ENCODE measurements at regions not wholly inside any gene's neighbourhood (a gene's known extent, or its start where the extent isn't known, plus 50 kb on each side); places are given as distances from the start of the nearest gene placed in this dataset.

GRCh38 chr12:87305481-87305880 lies 723.7 kb downstream of the C12orf50 start:
- Histone ChIP-seq H3K79me2 (ENCODE audit: control insufficient read depth, insufficient read depth, low read length) (no peaks in the 10 kb centered on the region), H3K36me3 (replicated peaks in 1 of 2; ENCODE audit: control extremely low read depth in 1 of 2, control insufficient read depth in 1 of 2, extremely low read depth in 1 of 2, insufficient read depth in 2 of 2, low read length in 1 of 2) (no peaks in the 10 kb centered on the region), H3K27ac (ENCODE audit: low read length in 2 of 2) (peak overlapping the region; percentile 26 to 50), H3K4me3 (ENCODE audit: control extremely low read depth in 1 of 5, extremely low read depth in 1 of 5, insufficient read depth in 1 of 5, low read depth in 2 of 5, low read length in 4 of 5) (peak overlapping the region in 1 of 5 experiments; percentile 3), H3K4me2 (replicated peaks; ENCODE audit: low read depth, low read length, poor library complexity, severe bottlenecking) (peak overlapping the region; percentile 5), H2AFZ (ENCODE audit: insufficient read depth, low read depth, low read length, poor library complexity, severe bottlenecking) (no peak overlapping the region), H3K4me1 (ENCODE audit: control insufficient read depth in 2 of 2, insufficient read depth in 2 of 2, low read length in 2 of 2) (peaks cover 34 to 36% of the 10 kb centered on the region in 2 donors), H3K9ac (ENCODE audit: low read length) (no peak overlapping the region), H4K20me1 (ENCODE audit: control insufficient read depth, insufficient read depth, low read length, poor library complexity, severe bottlenecking) (no peaks in the 10 kb centered on the region), H3K9me3 (ENCODE audit: control extremely low read depth in 1 of 3, control insufficient read depth in 2 of 3, insufficient read depth in 1 of 3, low read length in 2 of 3) (no peaks in the 10 kb centered on the region), H3K27me3 (replicated peaks in 1 of 4; ENCODE audit: control extremely low read depth in 1 of 4, control insufficient read depth in 3 of 4, insufficient read depth in 4 of 4, low read length in 3 of 4) (no peaks in the 10 kb centered on the region)
- H3K27ac Mint-ChIP-seq, result peak overlapping the region; percentile 78
- H3K4me3 Mint-ChIP-seq, result peak overlapping the region; percentile 40
- CTCF ChIA-PET, result no interaction called here
- TF ChIP-seq CTCF (IDR thresholded peaks at IDR 0.05), result no peak
- no peak for TF ChIP-seq EZH2 (IDR thresholded peaks at IDR 0.05; ENCODE audit: borderline replicate concordance, insufficient read depth, low read depth, low read length, poor library complexity, severe bottlenecking)
- DNase-seq (peak; percentile 46), ATAC-seq (ENCODE audit: low read depth) (peak; percentile 39)
- intact Hi-C loops (cut with micrococcal nuclease), result no loop called here
- H3K27me3 Mint-ChIP-seq, result no peaks in the 10 kb centered on the region
- peaks cover 3% of the 10 kb centered on the region for H3K9me3 Mint-ChIP-seq (ENCODE audit: insufficient read depth)
- POLR2A ChIA-PET, result no interaction called here
- peaks cover 35% of the 10 kb centered on the region for H3K4me1 Mint-ChIP-seq

GRCh38 chr12:87304406-87304805 lies 724.8 kb downstream of the C12orf50 start:
- Histone ChIP-seq H3K9ac (ENCODE audit: low read length) (peak overlapping the region; percentile 22), H3K79me2 (ENCODE audit: control insufficient read depth, insufficient read depth, low read length) (no peaks in the 10 kb centered on the region), H3K27ac (ENCODE audit: low read length in 2 of 2) (peak overlapping the region; percentile 26 to 51), H3K36me3 (replicated peaks in 1 of 2; ENCODE audit: control extremely low read depth in 1 of 2, control insufficient read depth in 1 of 2, extremely low read depth in 1 of 2, insufficient read depth in 2 of 2, low read length in 1 of 2) (no peaks in the 10 kb centered on the region), H3K4me2 (replicated peaks; ENCODE audit: low read depth, low read length, poor library complexity, severe bottlenecking) (peak overlapping the region; percentile 24), H4K20me1 (ENCODE audit: control insufficient read depth, insufficient read depth, low read length, poor library complexity, severe bottlenecking) (no peaks in the 10 kb centered on the region), H3K9me3 (ENCODE audit: control extremely low read depth in 1 of 3, control insufficient read depth in 2 of 3, insufficient read depth in 1 of 3, low read length in 2 of 3) (peaks cover 0 to 3% (median 0%) of the 10 kb centered on the region in 3 donors), H3K27me3 (replicated peaks in 1 of 4; ENCODE audit: control extremely low read depth in 1 of 4, control insufficient read depth in 3 of 4, insufficient read depth in 4 of 4, low read length in 3 of 4) (no peaks in the 10 kb centered on the region), H3K4me1 (ENCODE audit: control insufficient read depth in 2 of 2, insufficient read depth in 2 of 2, low read length in 2 of 2) (peaks cover 26% of the 10 kb centered on the region in 2 donors), H2AFZ (ENCODE audit: insufficient read depth, low read depth, low read length, poor library complexity, severe bottlenecking) (peak overlapping the region; percentile 32), H3K4me3 (ENCODE audit: control extremely low read depth in 1 of 5, extremely low read depth in 1 of 5, insufficient read depth in 1 of 5, low read depth in 2 of 5, low read length in 4 of 5) (peak overlapping the region in 1 of 5 experiments; percentile 25)
- 50% methylated on average over 1 of the region's 2 CpGs for WGBS (ENCODE audit: insufficient coverage)
- H3K4me1 Mint-ChIP-seq, result peaks cover 26% of the 10 kb centered on the region
- ATAC-seq (ENCODE audit: low read depth) (no peak), DNase-seq (peak; percentile 22)
- intact Hi-C loops (cut with micrococcal nuclease), result no loop called here
- TF ChIP-seq CTCF (IDR thresholded peaks at IDR 0.05) (no peak), EZH2 (IDR thresholded peaks at IDR 0.05; ENCODE audit: borderline replicate concordance, insufficient read depth, low read depth, low read length, poor library complexity, severe bottlenecking) (no peak)
- peak overlapping the region; percentile 64 for H3K27ac Mint-ChIP-seq
- ChIA-PET POLR2A (no interaction called here), CTCF (no interaction called here)
- H3K9me3 Mint-ChIP-seq (ENCODE audit: insufficient read depth), result peaks cover 3% of the 10 kb centered on the region
- H3K4me3 Mint-ChIP-seq, result peak overlapping the region; percentile 45
- no peaks in the 10 kb centered on the region for H3K27me3 Mint-ChIP-seq

Measured in B cell (primary cell).